Natural killer cell treated with Interleukin-12 subunit alpha and Interleukin-12 subunit beta and Interleukin-15 and Interleukin-18, amount 100 ng/mL, for 72 hours (primary cell): ENCODE measurements at regions not wholly inside any gene's neighbourhood (a gene's known extent, or its start where the extent isn't known, plus 50 kb on each side); places are given as distances from the start of the nearest gene placed in this dataset.

ENCODE experiments used
- ATAC-seq, 2 donors: fragments of 150-1000 bp; cut with Tn5 transposase in 1 of 2; sonication (Bioruptor Pico), chemical (Tn5 transposase) in 1 of 2; 2 replicates each; pipeline ENCODE4 v1.10.0; 2021
- DNase-seq: peaks from one replicate; pipeline ENCODE4 v3.0.0; 2022; ENCODE audit warnings: low spot score
- H3K27ac Mint-ChIP-seq, 2 donors: 1 replicate in 1 of 2; 2 replicates in 1 of 2; pipeline ENCODE4 v1.8.0; 2022; ENCODE audit warnings: mixed read lengths in 2 of 2, mild to moderate bottlenecking in 1 of 2, moderate library complexity in 1 of 2
- H3K27me3 Mint-ChIP-seq, 2 donors: 1 replicate in 1 of 2; 2 replicates in 1 of 2; pipeline ENCODE4 v1.8.0; 2022; ENCODE audit warnings: mixed read lengths in 2 of 2
- H3K36me3 Mint-ChIP-seq: one replicate; pipeline ENCODE4 v1.8.0; 2022; ENCODE audit warnings: mixed read lengths
- H3K4me1 Mint-ChIP-seq, 2 donors: 1 replicate in 1 of 2; 2 replicates in 1 of 2; pipeline ENCODE4 v1.8.0; 2022; ENCODE audit warnings: low read depth in 2 of 2, mixed read lengths in 2 of 2, mild to moderate bottlenecking in 1 of 2
- H3K4me3 Mint-ChIP-seq: one replicate; pipeline ENCODE4 v1.8.0; 2022; ENCODE audit warnings: mixed read lengths
- H3K9me3 Mint-ChIP-seq: 2 replicates; pipeline ENCODE4 v1.8.0; 2022; ENCODE audit warnings: mixed read lengths

GRCh38 chr18:10316778-10317177, 137.7 kb upstream of the APCDD1 start:
- peaks cover 4 to 8% of the 10 kb centered on the region in 2 donors for H3K4me1 Mint-ChIP-seq
- no peak overlapping the region for H3K27ac Mint-ChIP-seq
- no peaks in the 10 kb centered on the region for H3K27me3 Mint-ChIP-seq
- no peaks in the 10 kb centered on the region for H3K36me3 Mint-ChIP-seq
- H3K4me3 Mint-ChIP-seq: no peak overlapping the region
- no peaks in the 10 kb centered on the region for H3K9me3 Mint-ChIP-seq
- ATAC-seq (no peak), DNase-seq (no peak)

GRCh38 chr18:10317864-10318690, 136.4 kb upstream of the APCDD1 start:
- peaks cover 4 to 8% of the 10 kb centered on the region in 2 donors for H3K4me1 Mint-ChIP-seq
- H3K4me3 Mint-ChIP-seq: no peak overlapping the region
- H3K36me3 Mint-ChIP-seq: no peaks in the 10 kb centered on the region
- no peak for DNase-seq
- peaks cover 0 to 2% of the 10 kb centered on the region in 2 donors for H3K27me3 Mint-ChIP-seq
- H3K27ac Mint-ChIP-seq: no peak overlapping the region
- no peaks in the 10 kb centered on the region for H3K9me3 Mint-ChIP-seq
- no peak for ATAC-seq

DNA sequence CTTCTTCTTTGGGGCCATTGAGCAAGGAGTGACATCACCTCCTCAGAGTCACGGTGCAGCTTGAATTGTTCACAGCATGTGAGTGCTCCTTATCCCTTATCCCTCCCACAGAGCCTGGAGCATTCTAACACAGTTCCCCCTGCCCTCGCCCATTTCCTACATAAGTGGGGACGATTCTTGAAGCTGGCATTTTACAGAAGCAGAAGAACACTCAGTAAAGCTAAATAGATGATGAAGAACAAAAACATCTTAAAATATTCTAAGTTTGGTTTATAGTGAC, 135.8 kb upstream of the APCDD1 start:
- Mint-ChIP-seq H3K4me3 (no peak overlapping the region), H3K9me3 (no peaks in the 10 kb centered on the region), H3K36me3 (no peaks in the 10 kb centered on the region), H3K27me3 (peaks cover 0 to 2% of the 10 kb centered on the region in 2 donors), H3K27ac (no peak overlapping the region), H3K4me1 (peaks cover 4 to 8% of the 10 kb centered on the region in 2 donors)
- ATAC-seq (no peak), DNase-seq (no peak)

DNA sequence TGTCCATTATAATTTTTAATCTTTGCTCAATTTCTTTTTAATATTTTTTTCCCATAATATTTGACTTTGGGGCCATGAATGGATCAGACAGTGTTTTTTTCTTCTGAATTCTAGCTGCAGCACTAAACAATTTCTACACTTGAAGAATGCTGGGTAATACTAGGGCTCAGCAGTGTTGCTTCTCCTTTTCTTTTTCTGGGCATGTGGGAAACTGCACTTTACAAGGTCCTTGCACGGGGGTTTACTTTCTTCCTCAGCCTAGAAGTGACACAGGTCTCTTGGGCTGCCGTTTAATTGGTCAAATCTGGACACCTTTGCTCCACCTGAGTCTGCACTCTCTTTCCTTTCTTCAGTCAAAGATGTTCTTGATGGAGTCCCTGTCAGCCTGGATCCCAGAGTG, 135.4 kb upstream of the APCDD1 start:
- no peak overlapping the region for H3K27ac Mint-ChIP-seq
- H3K9me3 Mint-ChIP-seq: no peaks in the 10 kb centered on the region
- no peak overlapping the region for H3K4me3 Mint-ChIP-seq
- DNase-seq (no peak), ATAC-seq (no peak)
- no peaks in the 10 kb centered on the region for H3K36me3 Mint-ChIP-seq
- peaks cover 0 to 2% of the 10 kb centered on the region in 2 donors for H3K27me3 Mint-ChIP-seq
- peaks cover 4 to 8% of the 10 kb centered on the region in 2 donors for H3K4me1 Mint-ChIP-seq

DNA sequence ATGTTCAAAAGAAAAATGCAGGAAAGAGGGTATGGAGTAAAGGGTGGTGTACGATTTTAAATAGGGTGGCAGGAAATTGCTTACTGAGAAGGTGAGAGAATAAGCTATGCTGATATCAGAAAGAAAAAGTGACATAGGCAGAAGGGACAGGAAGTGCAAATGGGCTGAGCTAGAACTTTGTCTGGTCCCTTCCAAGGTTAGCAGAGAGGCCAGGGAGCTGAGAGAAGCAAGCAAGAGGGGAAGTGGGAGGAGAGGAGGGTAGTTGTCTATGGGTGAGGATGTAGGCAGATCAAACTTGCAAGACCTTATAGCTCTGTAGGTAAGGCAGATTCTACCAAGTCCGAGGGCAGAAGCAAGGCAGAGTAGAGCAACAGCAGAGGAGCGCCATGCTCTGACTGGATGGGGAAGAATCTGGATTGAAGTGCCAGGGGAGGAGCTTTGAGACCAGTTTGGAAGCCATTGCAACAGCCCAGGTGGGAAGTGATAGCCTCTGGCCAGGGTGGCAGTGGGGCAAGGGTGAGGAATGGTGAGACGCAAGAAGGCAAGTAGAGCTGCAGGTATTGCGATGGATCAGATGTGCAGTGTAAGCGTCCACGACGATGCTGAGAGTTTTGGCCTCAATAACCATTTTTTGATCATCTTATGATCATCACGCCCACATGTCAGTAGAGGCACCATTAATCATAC, 134.4 kb upstream of the APCDD1 start:
- Mint-ChIP-seq H3K36me3 (no peaks in the 10 kb centered on the region), H3K27me3 (peaks cover 0 to 2% of the 10 kb centered on the region in 2 donors), H3K9me3 (no peaks in the 10 kb centered on the region), H3K4me1 (peaks cover 4 to 8% of the 10 kb centered on the region in 2 donors), H3K27ac (no peak overlapping the region), H3K4me3 (no peak overlapping the region)
- no peak for DNase-seq
- peak in 1 of 2 donors; percentile 40 for ATAC-seq

GRCh38 chr18:10320791-10321190, 133.6 kb upstream of the APCDD1 start:
- Mint-ChIP-seq H3K36me3 (no peaks in the 10 kb centered on the region), H3K27me3 (peaks cover 0 to 2% of the 10 kb centered on the region in 2 donors), H3K4me3 (no peak overlapping the region), H3K27ac (no peak overlapping the region), H3K9me3 (no peaks in the 10 kb centered on the region), H3K4me1 (peaks cover 4 to 5% of the 10 kb centered on the region in 2 donors)
- ATAC-seq: no peak
- DNase-seq: no peak

DNA sequence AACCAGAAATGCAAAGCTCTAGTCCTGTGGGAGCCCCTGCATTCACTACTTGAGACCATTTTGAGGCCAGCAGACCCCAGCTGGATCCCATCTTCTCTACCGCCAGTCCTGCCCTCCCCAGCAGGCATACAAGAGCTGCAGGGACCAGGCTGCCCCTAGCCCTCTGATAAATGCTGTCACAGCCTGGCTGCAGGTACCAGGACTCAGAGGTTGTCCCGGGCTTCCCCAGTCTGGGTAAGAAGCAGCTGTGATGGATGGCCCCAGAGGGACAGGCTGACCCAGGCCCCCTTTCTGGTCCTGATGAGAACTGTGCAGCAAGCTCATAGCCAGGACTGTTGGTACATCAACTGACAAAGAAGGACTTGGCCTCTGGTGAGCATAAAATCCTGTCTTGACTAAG, 132.9 kb upstream of the APCDD1 start:
- H3K27ac Mint-ChIP-seq: no peak overlapping the region
- no peaks in the 10 kb centered on the region for H3K9me3 Mint-ChIP-seq
- no peak overlapping the region for H3K4me3 Mint-ChIP-seq
- peaks cover 0 to 2% of the 10 kb centered on the region in 2 donors for H3K27me3 Mint-ChIP-seq
- no peaks in the 10 kb centered on the region for H3K36me3 Mint-ChIP-seq
- ATAC-seq: peak in 1 of 2 donors; percentile 34
- peaks cover 4% of the 10 kb centered on the region in 2 donors for H3K4me1 Mint-ChIP-seq
- no peak for DNase-seq

- Mint-ChIP-seq H3K27me3 (peaks cover 0 to 2% of the 10 kb centered on the region in 2 donors), H3K36me3 (no peaks in the 10 kb centered on the region), H3K9me3 (no peaks in the 10 kb centered on the region), H3K4me1 (peaks cover 4% of the 10 kb centered on the region in 2 donors), H3K4me3 (no peak overlapping the region), H3K27ac (no peak overlapping the region)
- DNase-seq (no peak), ATAC-seq (no peak)
Observed at GRCh38 chr18:10322004-10322403, 132.4 kb upstream of the APCDD1 start.

DNA sequence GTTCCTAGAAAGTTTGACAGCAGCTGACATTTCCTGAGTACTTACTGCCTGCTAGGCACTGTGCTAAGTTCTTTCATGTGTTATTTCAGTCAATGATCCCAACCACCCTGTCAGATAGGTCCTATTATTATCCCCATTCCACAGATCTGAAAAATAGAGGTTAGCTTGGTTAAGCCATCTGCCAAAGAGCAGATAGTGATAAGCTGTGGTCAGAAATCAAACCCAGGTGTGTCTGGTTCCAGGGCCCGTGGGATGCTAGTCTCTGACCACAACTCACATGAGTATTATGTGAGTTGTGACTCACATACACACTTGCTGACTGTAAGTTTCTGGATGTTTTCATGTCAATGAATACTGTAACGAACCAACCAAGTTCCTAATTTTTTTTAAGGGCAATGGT, 132.0 kb upstream of the APCDD1 start:
- no peak overlapping the region for H3K27ac Mint-ChIP-seq
- no peak overlapping the region for H3K4me3 Mint-ChIP-seq
- no peaks in the 10 kb centered on the region for H3K9me3 Mint-ChIP-seq
- no peak for DNase-seq
- H3K27me3 Mint-ChIP-seq: peaks cover 0 to 2% of the 10 kb centered on the region in 2 donors
- ATAC-seq: no peak
- no peaks in the 10 kb centered on the region for H3K36me3 Mint-ChIP-seq
- peaks cover 4% of the 10 kb centered on the region in 2 donors for H3K4me1 Mint-ChIP-seq

GRCh38 chr18:10329101-10329500, 125.3 kb upstream of the APCDD1 start:
- no peaks in the 10 kb centered on the region for H3K36me3 Mint-ChIP-seq
- H3K4me3 Mint-ChIP-seq: no peak overlapping the region
- no peak overlapping the region for H3K27ac Mint-ChIP-seq
- H3K4me1 Mint-ChIP-seq: no peaks in the 10 kb centered on the region
- ATAC-seq (no peak), DNase-seq (no peak)
- H3K9me3 Mint-ChIP-seq: no peaks in the 10 kb centered on the region
- peaks cover 0 to 5% of the 10 kb centered on the region in 2 donors for H3K27me3 Mint-ChIP-seq

DNA sequence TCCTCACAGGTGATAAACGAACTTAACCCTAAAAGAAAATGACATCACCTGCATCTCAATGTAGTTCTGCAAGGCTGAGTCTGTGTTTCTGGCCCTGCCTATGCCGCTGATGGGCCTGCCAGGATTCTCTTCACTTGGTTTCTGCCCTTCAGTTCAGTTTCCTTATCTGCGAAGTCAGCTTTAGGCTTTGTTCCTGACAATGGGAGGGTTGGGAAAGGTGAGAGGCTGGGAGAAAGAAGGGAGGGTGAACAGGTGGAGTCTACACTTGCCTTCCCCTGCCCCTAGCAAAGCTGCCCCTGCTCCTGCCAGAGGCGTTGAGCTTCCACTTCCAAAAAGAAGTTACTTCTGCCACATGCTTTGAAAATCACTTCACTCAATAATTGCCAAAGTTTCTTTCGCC, 124.0 kb upstream of the APCDD1 start:
- H3K36me3 Mint-ChIP-seq: no peaks in the 10 kb centered on the region
- ATAC-seq (no peak), DNase-seq (no peak)
- H3K4me3 Mint-ChIP-seq: no peak overlapping the region
- no peak overlapping the region for H3K27ac Mint-ChIP-seq
- no peaks in the 10 kb centered on the region for H3K9me3 Mint-ChIP-seq
- peaks cover 0 to 5% of the 10 kb centered on the region in 2 donors for H3K27me3 Mint-ChIP-seq
- no peaks in the 10 kb centered on the region for H3K4me1 Mint-ChIP-seq

GRCh38 chr18:10332452-10332851, 122.0 kb upstream of the APCDD1 start:
- Mint-ChIP-seq H3K36me3 (no peaks in the 10 kb centered on the region), H3K27me3 (peaks cover 0 to 5% of the 10 kb centered on the region in 2 donors), H3K27ac (no peak overlapping the region), H3K9me3 (no peaks in the 10 kb centered on the region), H3K4me3 (no peak overlapping the region), H3K4me1 (no peaks in the 10 kb centered on the region)
- ATAC-seq (peak in 1 of 2 donors; percentile 32), DNase-seq (no peak)

DNA sequence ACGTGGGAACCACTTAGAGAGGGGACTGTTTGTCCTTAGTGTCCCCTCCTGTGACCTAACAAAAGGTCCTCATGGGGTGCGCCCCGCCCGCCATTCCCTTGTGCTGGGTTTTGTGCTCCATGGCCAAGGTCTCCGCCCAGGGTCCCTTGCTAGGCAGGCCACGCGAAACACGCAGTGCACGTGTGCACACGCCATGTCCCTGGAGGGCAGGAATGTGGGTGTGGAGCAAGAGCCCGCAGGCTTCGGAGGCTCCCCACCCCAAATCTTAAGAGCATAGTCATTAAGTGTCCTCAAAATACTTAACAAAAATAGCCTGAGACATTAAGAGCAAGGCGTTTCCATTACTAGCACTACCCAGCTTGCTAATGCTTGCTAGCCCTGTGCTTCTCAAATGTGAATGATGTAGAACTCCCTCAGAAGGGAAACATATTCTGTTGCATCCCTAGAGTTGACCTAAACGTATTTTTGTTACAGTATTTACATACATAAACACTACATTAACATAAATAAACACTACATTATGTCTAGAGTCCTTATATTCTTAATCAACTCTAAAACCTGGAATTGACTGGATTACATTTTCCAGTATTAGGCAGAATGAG, 117.6 kb upstream of the APCDD1 start:
- Mint-ChIP-seq H3K9me3 (no peaks in the 10 kb centered on the region), H3K36me3 (no peaks in the 10 kb centered on the region), H3K27ac (no peak overlapping the region), H3K4me3 (no peak overlapping the region), H3K27me3 (peaks cover 0 to 7% of the 10 kb centered on the region in 2 donors), H3K4me1 (no peaks in the 10 kb centered on the region)
- ATAC-seq (no peak), DNase-seq (no peak)

- H3K9me3 Mint-ChIP-seq: no peaks in the 10 kb centered on the region
- DNase-seq: no peak
- peak in 1 of 2 donors; percentile 2 for ATAC-seq
- no peak overlapping the region for H3K27ac Mint-ChIP-seq
- no peak overlapping the region for H3K4me3 Mint-ChIP-seq
- no peaks in the 10 kb centered on the region for H3K36me3 Mint-ChIP-seq
- peaks cover 0 to 7% of the 10 kb centered on the region in 2 donors for H3K27me3 Mint-ChIP-seq
- H3K4me1 Mint-ChIP-seq: no peaks in the 10 kb centered on the region
Observed at GRCh38 chr18:10340821-10341220, 113.6 kb upstream of the APCDD1 start.
